ENCODE measurements at regions not wholly inside any gene's neighbourhood (a gene's known extent, or its start where the extent isn't known, plus 50 kb on each side); places are given as distances from the start of the nearest gene placed in this dataset.

GRCh38 chr2:105498281-105498846 lies 99.5 kb upstream of the FHL2 start:
- Histone ChIP-seq H3K9me3 (ENCODE audit: low read depth) (no peaks in the 10 kb centered on the region), H3K4me3 (no peak overlapping the region), H3K36me3 (no peaks in the 10 kb centered on the region), H3K4me1 (ENCODE audit: low read depth) (peaks cover 51% of the 10 kb centered on the region), H3K27ac (peak overlapping the region; percentile 87), H3K27me3 (no peaks in the 10 kb centered on the region)
- peak in 1 of 2 donors; percentile 76 for DNase-seq (ENCODE audit: low read depth in 1 of 2, low spot score in 1 of 2)
- no peak for TF ChIP-seq CTCF (IDR thresholded peaks at IDR 0.05; ENCODE audit: low read depth, low read length)

GRCh38 chr2:105497094-105497493 lies 98.2 kb upstream of the FHL2 start:
- Histone ChIP-seq H3K36me3 (no peaks in the 10 kb centered on the region), H3K4me1 (ENCODE audit: low read depth) (peaks cover 51% of the 10 kb centered on the region), H3K9me3 (ENCODE audit: low read depth) (no peaks in the 10 kb centered on the region), H3K27me3 (no peaks in the 10 kb centered on the region), H3K4me3 (no peak overlapping the region), H3K27ac (peak overlapping the region; percentile 87)
- TF ChIP-seq CTCF (IDR thresholded peaks at IDR 0.05; ENCODE audit: low read depth, low read length) = no peak
- no peak for DNase-seq (ENCODE audit: low read depth in 1 of 2, low spot score in 1 of 2)

GRCh38 chr2:105496271-105496670 lies 97.4 kb upstream of the FHL2 start:
- no peaks in the 10 kb centered on the region for H3K9me3 ChIP-seq (ENCODE audit: low read depth)
- peaks cover 51% of the 10 kb centered on the region for H3K4me1 ChIP-seq (ENCODE audit: low read depth)
- H3K36me3 ChIP-seq = no peaks in the 10 kb centered on the region
- peak overlapping the region; percentile 87 for H3K27ac ChIP-seq
- peak in 1 of 2 donors; percentile 80 for DNase-seq (ENCODE audit: low read depth in 1 of 2, low spot score in 1 of 2)
- H3K4me3 ChIP-seq = no peak overlapping the region
- H3K27me3 ChIP-seq = no peaks in the 10 kb centered on the region
- no peak for TF ChIP-seq CTCF (IDR thresholded peaks at IDR 0.05; ENCODE audit: low read depth, low read length)

- peak; percentile 30 to 88 for DNase-seq (ENCODE audit: low read depth in 1 of 2, low spot score in 1 of 2)
- Histone ChIP-seq H3K4me1 (ENCODE audit: low read depth) (peaks cover 61% of the 10 kb centered on the region), H3K4me3 (no peak overlapping the region), H3K27ac (peak overlapping the region; percentile 87), H3K9me3 (ENCODE audit: low read depth) (no peaks in the 10 kb centered on the region), H3K27me3 (no peaks in the 10 kb centered on the region), H3K36me3 (no peaks in the 10 kb centered on the region)
- TF ChIP-seq CTCF (IDR thresholded peaks at IDR 0.05; ENCODE audit: low read depth, low read length) = no peak
Observed at GRCh38 chr2:105494683-105495425, 96.0 kb upstream of the FHL2 start.

- no peak for TF ChIP-seq CTCF (IDR thresholded peaks at IDR 0.05; ENCODE audit: low read depth, low read length)
- Histone ChIP-seq H3K27ac (no peak overlapping the region), H3K9me3 (ENCODE audit: low read depth) (no peaks in the 10 kb centered on the region), H3K4me1 (ENCODE audit: low read depth) (peaks cover 47% of the 10 kb centered on the region), H3K4me3 (no peak overlapping the region), H3K36me3 (no peaks in the 10 kb centered on the region), H3K27me3 (no peaks in the 10 kb centered on the region)
- no peak for DNase-seq (ENCODE audit: low read depth in 1 of 2, low spot score in 1 of 2)
Observed at GRCh38 chr2:105490956-105491355, 92.1 kb upstream of the FHL2 start.

All from cardiac muscle cell (in vitro differentiated cells and primary cell).